K562 (cell line): ENCODE measurements at regions not wholly inside any gene's neighbourhood (a gene's known extent, or its start where the extent isn't known, plus 50 kb on each side); places are given as distances from the start of the nearest gene placed in this dataset.

ENCODE experiments used
- BRF2 ChIP-seq: IDR thresholded peaks from 3 replicates; pipeline ENCODE4 v1.6.1; 2011; ENCODE audit warnings: borderline replicate concordance, mild to moderate bottlenecking; ENCODE audit not compliant: insufficient read length, insufficient read depth
- CHD4 ChIP-seq: fragments of 200-600 bp; sonication (generic); IDR thresholded peaks from 3 replicates; pipeline ENCODE4 v1.6.1; 2012; ENCODE audit warnings: low read depth, mild to moderate bottlenecking, mixed read lengths, low read length, inconsistent platforms; ENCODE audit not compliant: insufficient read depth, insufficient replicate concordance, poor library complexity, severe bottlenecking
- CREB3 ChIP-seq: fragments of 450-650 bp; conservative IDR thresholded peaks from 2 replicates; pipeline ENCODE4 v1.6.1; 2016; ENCODE audit warnings: missing genetic modification characterization, low read depth, mild to moderate bottlenecking, missing compliant biosample characterization, moderate library complexity
- ELK3 ChIP-seq: fragments of 450-650 bp; formaldehyde crosslinking; IDR thresholded peaks from 2 replicates; pipeline ENCODE4 v1.4.0; 2020; ENCODE audit warnings: mild to moderate bottlenecking
- FOXM1 ChIP-seq, 2 experiments: fragments of 450-650 bp in 1 of 2; sonication (generic) in 1 of 2; formaldehyde crosslinking in 1 of 2; IDR thresholded peaks; 2 replicates each; pipeline versions ENCODE4 v1.6.1 to v1.9.0; 2017 to 2022; ENCODE audit warnings: low read depth in 2 of 2, mild to moderate bottlenecking in 2 of 2, missing genetic modification reagents in 1 of 2, moderate library complexity in 1 of 2
- GABPA ChIP-seq: fragments of 200-800 bp; sonication (Bioruptor generic); conservative IDR thresholded peaks from 2 replicates; pipeline ENCODE4 v1.6.1; 2016; ENCODE audit warnings: low read depth, missing genetic modification characterization, missing compliant biosample characterization
- GATA2 ChIP-seq: sonication (generic); formaldehyde crosslinking; IDR thresholded peaks from 2 replicates; pipeline ENCODE4 v1.4.0; 2020; ENCODE audit warnings: mild to moderate bottlenecking, missing genetic modification reagents
- KDM2B ChIP-seq: fragments of 250-450 bp; sonication (Bioruptor Pico); IDR thresholded peaks from 2 replicates; pipeline ENCODE4 v1.8.0; 2021; ENCODE audit warnings: mild to moderate bottlenecking, moderate library complexity
- NBN ChIP-seq: fragments of 450-650 bp; IDR thresholded peaks from 2 replicates; pipeline ENCODE4 v1.6.1; 2016; ENCODE audit warnings: low read depth, mild to moderate bottlenecking
- PCBP2 ChIP-seq: fragments of 200-400 bp; formaldehyde crosslinking; IDR thresholded peaks from 2 replicates; pipeline ENCODE4 v1.6.1; 2018; ENCODE audit warnings: low read length, low read depth, mild to moderate bottlenecking, moderate library complexity; ENCODE audit not compliant: poor library complexity, severe bottlenecking
- SMARCA5 ChIP-seq: fragments of 450-650 bp; IDR thresholded peaks from 2 replicates; pipeline ENCODE4 v1.6.1; 2016
- TCF7 ChIP-seq: sonication (generic); IDR thresholded peaks from 2 replicates; pipeline ENCODE4 v1.6.1; 2016; ENCODE audit warnings: antibody characterized with exemption, borderline replicate concordance
- TEAD1 ChIP-seq, 2 experiments: fragments of 450-650 bp in 1 of 2; sonication (generic) in 1 of 2; formaldehyde crosslinking; IDR thresholded peaks; 2 replicates each; pipeline versions ENCODE4 v1.4.0 to v1.8.0; 2020 to 2022; ENCODE audit warnings: mild to moderate bottlenecking in 2 of 2, missing genetic modification reagents in 1 of 2
- TEAD2 ChIP-seq: fragments of 450-650 bp; IDR thresholded peaks from 2 replicates; pipeline ENCODE4 v1.6.1; 2016; ENCODE audit warnings: missing genetic modification characterization, control low read depth, missing compliant biosample characterization
- THRAP3 ChIP-seq: fragments of 450-650 bp; IDR thresholded peaks from 2 replicates; pipeline ENCODE4 v1.6.1; 2016; ENCODE audit warnings: mild to moderate bottlenecking, inconsistent platforms, borderline replicate concordance
- XRCC3 ChIP-seq: fragments of 450-650 bp; IDR thresholded peaks from 2 replicates; pipeline ENCODE4 v1.6.1; 2017; ENCODE audit warnings: mild to moderate bottlenecking, moderate library complexity
- YY1 ChIP-seq, 3 experiments: IDR thresholded peaks; 2 replicates each; pipeline ENCODE4 v1.6.1; 2011; ENCODE audit warnings: low read length in 2 of 3, mild to moderate bottlenecking in 2 of 3, moderate library complexity in 2 of 3, borderline replicate concordance in 1 of 3, control low read depth in 1 of 3, low read depth in 1 of 3; ENCODE audit not compliant: insufficient read depth in 3 of 3, insufficient replicate concordance in 2 of 3, control insufficient read depth in 1 of 3, insufficient read length in 1 of 3; ENCODE audit errors: extremely low read depth in 1 of 3
- ZBTB1 ChIP-seq: sonication (generic); formaldehyde crosslinking; IDR thresholded peaks from 2 replicates; pipeline ENCODE4 v1.8.1; 2023; ENCODE audit warnings: missing genetic modification reagents, low read depth, mild to moderate bottlenecking, borderline replicate concordance
- ZBTB2 ChIP-seq: fragments of 450-650 bp; IDR thresholded peaks from 2 replicates; pipeline ENCODE4 v1.6.1; 2016; ENCODE audit warnings: antibody characterized with exemption
- ZBTB43 ChIP-seq: sonication (generic); formaldehyde crosslinking; IDR thresholded peaks from 2 replicates; pipeline ENCODE4 v1.8.0; 2023; ENCODE audit warnings: mild to moderate bottlenecking, missing genetic modification reagents
- ZNF12 ChIP-seq: sonication (generic); formaldehyde crosslinking; IDR thresholded peaks from 2 replicates; pipeline ENCODE4 v1.4.0; 2020; ENCODE audit warnings: mild to moderate bottlenecking, missing genetic modification reagents

GRCh38 chr7:106572394-106573124, 88.4 kb downstream of the CCDC71L start (continued):
- no peak for TF ChIP-seq NBN
- TF ChIP-seq THRAP3 = no peak
- no peak for TF ChIP-seq YY1 (IDR thresholded peaks at IDR 0.05; ENCODE audit: borderline replicate concordance in 1 of 3, control insufficient read depth in 1 of 3, extremely low read depth in 1 of 3, insufficient read depth in 3 of 3, insufficient read length in 1 of 3, insufficient replicate concordance in 2 of 3, low read depth in 1 of 3, low read length in 2 of 3)
- TF ChIP-seq TEAD2 (tag) = no peak
- TF ChIP-seq GABPA (tag) = no peak
- no peak for TF ChIP-seq BRF2
- no peak for TF ChIP-seq XRCC3
- no peak for TF ChIP-seq PCBP2
- TF ChIP-seq SMARCA5 = peak; percentile 72; the same call in 1 of the 2 replicates
- TF ChIP-seq KDM2B (CRISPR knock-in tag) = no peak
- no peak for TF ChIP-seq FOXM1 (IDR thresholded peaks at IDR 0.05; ENCODE audit: low read depth)
- no peak for TF ChIP-seq FOXM1 (CRISPR knock-in tag; IDR thresholded peaks at IDR 0.05; ENCODE audit: low read depth)
- TF ChIP-seq ELK3 (CRISPR knock-in tag) = no peak
- TF ChIP-seq TEAD1 (CRISPR knock-in tag; IDR thresholded peaks at IDR 0.05) = no peak
- TF ChIP-seq GATA2 (CRISPR knock-in tag) = no peak
- no peak for TF ChIP-seq CREB3
- no peak for TF ChIP-seq ZNF12 (CRISPR knock-in tag)
- no peak for TF ChIP-seq ZBTB1
- 0 out of 2 replicates have a peak, but pooled peaks have one; percentile 64 for TF ChIP-seq ZBTB43
- TF ChIP-seq CHD4 = peak; percentile 22
- TF ChIP-seq ZBTB2 = no peak
- no peak for TF ChIP-seq TCF7
